Natural killer cell (primary cell): ENCODE measurements at regions not wholly inside any gene's neighbourhood (a gene's known extent, or its start where the extent isn't known, plus 50 kb on each side); places are given as distances from the start of the nearest gene placed in this dataset.
"Not testable (repeated sequence)": the region's sequence is repeated elsewhere in the genome, so short reads cannot be mapped to it uniquely, and the experiment has no call there.

Experiments used
- ATAC-seq, 3 donors: fragments of 150-1000 bp in 2 of 3; fragments of 200-7000 bp in 1 of 3; cut with Tn5 transposase; 1 replicate in 1 of 3; 2 replicates in 2 of 3; pipeline ENCODE4 v1.10.0; 2021; ENCODE audit warnings: mild to moderate bottlenecking in 2 of 3, moderate library complexity in 2 of 3
- DNase-seq, 2 donors: peaks; one replicate each; pipeline versions ENCODE4 v3.0.0 to v3.0.0-alpha.2; 2013 to 2021; ENCODE audit warnings: mixed read lengths in 1 of 2
- H3K27ac ChIP-seq: one replicate; pipeline ENCODE4 v1.5.1; 2013; ENCODE audit warnings: mild to moderate bottlenecking, low read length
- H3K27me3 ChIP-seq: one replicate; pipeline ENCODE4 v1.6.1; 2013; ENCODE audit warnings: low read length; ENCODE audit not compliant: control insufficient read depth, insufficient read depth
- H3K36me3 ChIP-seq: one replicate; pipeline ENCODE4 v1.6.1; 2013; ENCODE audit warnings: low read length; ENCODE audit not compliant: control insufficient read depth, insufficient read depth
- H3K4me1 ChIP-seq: one replicate; pipeline ENCODE4 v1.6.1; 2013; ENCODE audit warnings: low read length; ENCODE audit not compliant: control insufficient read depth, insufficient read depth
- H3K4me3 ChIP-seq: one replicate; pipeline ENCODE4 v1.5.1; 2013; ENCODE audit warnings: low read length
- H3K9me3 ChIP-seq: one replicate; pipeline ENCODE4 v1.6.1; 2013; ENCODE audit warnings: low read length; ENCODE audit not compliant: control insufficient read depth, insufficient read depth
- H3K27ac Mint-ChIP-seq, 2 donors: one replicate each; pipeline ENCODE4 v1.8.0; 2022; ENCODE audit warnings: mild to moderate bottlenecking in 2 of 2, mixed read lengths in 2 of 2, moderate library complexity in 1 of 2
- H3K27me3 Mint-ChIP-seq, 2 donors: one replicate each; pipeline ENCODE4 v1.8.0; 2022; ENCODE audit warnings: low read depth in 2 of 2, mixed read lengths in 2 of 2
- H3K36me3 Mint-ChIP-seq: one replicate; pipeline ENCODE4 v1.8.0; 2022; ENCODE audit warnings: mixed read lengths
- H3K4me1 Mint-ChIP-seq, 2 donors: one replicate each; pipeline ENCODE4 v1.8.0; 2022; ENCODE audit warnings: mixed read lengths in 2 of 2
- H3K4me3 Mint-ChIP-seq: one replicate; pipeline ENCODE4 v1.8.0; 2022; ENCODE audit warnings: mild to moderate bottlenecking, moderate library complexity, mixed read lengths
- H3K9me3 Mint-ChIP-seq, 2 donors: one replicate each; pipeline ENCODE4 v1.8.0; 2022; ENCODE audit warnings: mixed read lengths in 2 of 2
- CTCF ChIP-seq: fragments of 200-600 bp; IDR thresholded peaks from one replicate; pipeline ENCODE4 v1.8.0; 2022; ENCODE audit warnings: antibody characterized with exemption
- WGBS: methylation state at CpG from one replicate; pipeline ENCODE4 v1.1.7; 2013; ENCODE audit warnings: missing lambda C conversion rate; ENCODE audit not compliant: insufficient coverage; 5-methylcytosine and 5-hydroxymethylcytosine counted together
- intact Hi-C: fragments of 100-400 bp; cut with micrococcal nuclease; formaldehyde crosslinking; loops from one replicate; pipeline ENCODE4 v1.14.2; 2022

GRCh38 chr11:129645943-129646342 is 169.7 kb upstream of the TMEM45B start:
- no peak overlapping the region for H3K4me3 Mint-ChIP-seq
- no peaks in the 10 kb centered on the region for H3K36me3 Mint-ChIP-seq
- H3K9me3 Mint-ChIP-seq = no peaks in the 10 kb centered on the region
- 52% methylated on average over 1 of the region's 1 CpG for whole genome bisulfite sequencing
- no peak for ATAC-seq
- Histone ChIP-seq H3K9me3 (no peaks in the 10 kb centered on the region), H3K27me3 (no peaks in the 10 kb centered on the region), H3K4me1 (no peaks in the 10 kb centered on the region), H3K27ac (no peak overlapping the region), H3K36me3 (no peaks in the 10 kb centered on the region), H3K4me3 (no peak overlapping the region)
- H3K27ac Mint-ChIP-seq = no peak overlapping the region
- DNase-seq = no peak
- peaks cover 6 to 12% of the 10 kb centered on the region in 2 donors for H3K27me3 Mint-ChIP-seq
- TF ChIP-seq CTCF = no peak
- no peaks in the 10 kb centered on the region for H3K4me1 Mint-ChIP-seq
- intact Hi-C loops = no loop called here

- ATAC-seq, intact Hi-C loops, H3K4me3 Mint-ChIP-seq, H3K36me3 Mint-ChIP-seq, H3K4me3 ChIP-seq, H3K4me1 Mint-ChIP-seq, H3K27me3 ChIP-seq, H3K27me3 Mint-ChIP-seq, H3K4me1 ChIP-seq, H3K36me3 ChIP-seq, DNase-seq, H3K27ac Mint-ChIP-seq, H3K27ac ChIP-seq: not testable (repeated sequence)
- WGBS = 95% methylated on average over 4 of the region's 4 CpGs
- H3K9me3 ChIP-seq = peaks cover 15% of the 10 kb centered on the region
- peaks cover 7 to 10% of the 10 kb centered on the region in 2 donors for H3K9me3 Mint-ChIP-seq
Measured at GRCh38 chr11:129650044-129650443, 165.6 kb upstream of the TMEM45B start.

- ATAC-seq = no peak
- no peaks in the 10 kb centered on the region for H3K27me3 ChIP-seq
- TF ChIP-seq CTCF = no peak
- Mint-ChIP-seq H3K27ac (no peak overlapping the region), H3K4me1 (no peaks in the 10 kb centered on the region), H3K4me3 (no peak overlapping the region), H3K27me3 (no peaks in the 10 kb centered on the region), H3K36me3 (peaks cover 18% of the 10 kb centered on the region), H3K9me3 (peaks cover 11 to 21% of the 10 kb centered on the region in 2 donors)
- H3K4me3 ChIP-seq = no peak overlapping the region
- intact Hi-C loops = no loop called here
- H3K4me1 ChIP-seq = no peaks in the 10 kb centered on the region
- no CpG with 5 or more reads among the region's 1 CpG for WGBS
- peaks cover 16% of the 10 kb centered on the region for H3K9me3 ChIP-seq
- H3K27ac ChIP-seq = no peak overlapping the region
- no peaks in the 10 kb centered on the region for H3K36me3 ChIP-seq
- DNase-seq = no peak
Measured at GRCh38 chr11:129652835-129653234, 162.8 kb upstream of the TMEM45B start.

GRCh38 chr11:129655247-129655832 is 160.3 kb upstream of the TMEM45B start:
- ATAC-seq = no peak
- Histone ChIP-seq H3K4me1 (no peaks in the 10 kb centered on the region), H3K27me3 (no peaks in the 10 kb centered on the region), H3K27ac (no peak overlapping the region), H3K4me3 (no peak overlapping the region), H3K9me3 (peaks cover 18% of the 10 kb centered on the region), H3K36me3 (no peaks in the 10 kb centered on the region)
- no peak for TF ChIP-seq CTCF
- H3K27ac Mint-ChIP-seq = no peak overlapping the region
- no CpG with 5 or more reads among the region's 1 CpG for WGBS
- intact Hi-C loops = no loop called here
- no peak overlapping the region for H3K4me3 Mint-ChIP-seq
- peaks cover 0 to 3% of the 10 kb centered on the region in 2 donors for H3K27me3 Mint-ChIP-seq
- H3K4me1 Mint-ChIP-seq = no peaks in the 10 kb centered on the region
- no peak for DNase-seq
- H3K36me3 Mint-ChIP-seq = peaks cover 18% of the 10 kb centered on the region
- peaks cover 16 to 26% of the 10 kb centered on the region in 2 donors for H3K9me3 Mint-ChIP-seq
